Endothelial cell of umbilical vein (primary cell): ENCODE measurements at regions not wholly inside any gene's neighbourhood (a gene's known extent, or its start where the extent isn't known, plus 50 kb on each side); places are given as distances from the start of the nearest gene placed in this dataset.

Experiments
- BruUV-seq: library from RNA; stranded (reverse); fragments of 400-500 nt; replicated peaks from 2 replicates; lab custom pipeline; 2021; lab: Mats Ljungman, UMichigan
- CTCF ChIA-PET: fragments of 300-600, 350-600 bp; sonication (Branson Sonifier 250); formaldehyde crosslinking; loops from one replicate; lab custom pipeline; 2021; ENCODE audit warnings: antibody characterized with exemption, inconsistent platforms; lab: Charles Lee
- POLR2A ChIA-PET: fragments of 300-600, 350-600 bp; sonication (Branson Sonifier 250); formaldehyde crosslinking; loops from one replicate; lab custom pipeline; 2021; ENCODE audit warnings: antibody characterized with exemption, inconsistent platforms; lab: Charles Lee
- DNase-seq: peaks from one replicate; pipeline ENCODE4 v3.0.0-alpha.2; 2011; ENCODE audit warnings: low read depth, low spot score
- FAIRE-seq: peaks from 2 replicates; lab custom pipeline; 2011; peaks lifted over from hg19 to GRCh38; lab: Jason Lieb, UNC
- H2AFZ ChIP-seq: 2 replicates; pipeline ENCODE4 v1.6.0; 2012; ENCODE audit warnings: low read depth, low read length, control low read depth, inconsistent platforms
- H3K27ac ChIP-seq: 2 replicates; pipeline ENCODE4 v1.5.1; 2011; ENCODE audit warnings: low read depth, mild to moderate bottlenecking, control low read depth, low read length, moderate library complexity; ENCODE audit not compliant: insufficient read depth
- H3K27me3 ChIP-seq, 2 experiments: 2 replicates each; pipeline versions ENCODE4 v1.6.0 to v1.6.1; 2011; ENCODE audit warnings: low read length in 2 of 2, mixed read lengths in 1 of 2; ENCODE audit not compliant: control insufficient read depth in 2 of 2, insufficient read depth in 2 of 2
- H3K36me3 ChIP-seq, 2 experiments: 2 replicates in 1 of 2; 3 replicates in 1 of 2; pipeline ENCODE4 v1.5.1; 2011; ENCODE audit warnings: low read length in 2 of 2, mild to moderate bottlenecking in 1 of 2, moderate library complexity in 1 of 2; ENCODE audit not compliant: control insufficient read depth in 2 of 2, insufficient read depth in 2 of 2; ENCODE audit errors: extremely low read depth in 1 of 2
- H3K4me1 ChIP-seq: 3 replicates; pipeline ENCODE4 v1.5.1; 2011; ENCODE audit warnings: mild to moderate bottlenecking, low read length; ENCODE audit not compliant: control insufficient read depth, insufficient read depth; ENCODE audit errors: extremely low read depth
- H3K4me2 ChIP-seq: 2 replicates; pipeline ENCODE4 v1.6.1; 2011; ENCODE audit warnings: low read length, control low read depth, mixed read lengths; ENCODE audit not compliant: insufficient read depth
- H3K4me3 ChIP-seq, 3 experiments: fragments of 200-600 bp in 1 of 3; sonication (generic), shearing (Covaris generic) in 1 of 3; replicated peaks in 1 of 3; 2 replicates each; pipeline ENCODE4 v1.5.1; 2011 to 2016; ENCODE audit warnings: control low read depth in 3 of 3, low read length in 3 of 3, mild to moderate bottlenecking in 2 of 3, inconsistent platforms in 1 of 3, low read depth in 1 of 3, moderate library complexity in 1 of 3; ENCODE audit not compliant: insufficient read depth in 1 of 3
- H3K79me2 ChIP-seq: 2 replicates; pipeline ENCODE4 v1.6.0; 2012; ENCODE audit warnings: low read length, inconsistent platforms; ENCODE audit not compliant: control insufficient read depth, insufficient read depth
- H3K9ac ChIP-seq: replicated peaks from 2 replicates; pipeline ENCODE3; 2011; ENCODE audit warnings: low read length, control low read depth; ENCODE audit not compliant: insufficient read depth; ENCODE audit errors: extremely low read depth
- H3K9me1 ChIP-seq: replicated peaks from 3 replicates; pipeline ENCODE4 v1.6.0; 2011; ENCODE audit warnings: mild to moderate bottlenecking, low read length; ENCODE audit not compliant: control insufficient read depth, insufficient read depth; ENCODE audit errors: extremely low read depth
- H3K9me3 ChIP-seq: replicated peaks from 2 replicates; pipeline ENCODE4 v1.5.1; 2012; ENCODE audit warnings: low read length, inconsistent platforms; ENCODE audit not compliant: control insufficient read depth, insufficient read depth
- H4K20me1 ChIP-seq: replicated peaks from 2 replicates; pipeline ENCODE3; 2011; ENCODE audit warnings: mild to moderate bottlenecking, low read length; ENCODE audit not compliant: control insufficient read depth, insufficient read depth; ENCODE audit errors: extremely low read depth
- EZH2 ChIP-seq: IDR thresholded peaks from 2 replicates; pipeline ENCODE4 v1.6.1; 2012; ENCODE audit warnings: borderline replicate concordance, low read depth, mild to moderate bottlenecking, moderate library complexity, low read length, inconsistent platforms; ENCODE audit not compliant: severe bottlenecking
- FOS ChIP-seq: IDR thresholded peaks from 2 replicates; pipeline ENCODE4 v1.6.1; 2011; ENCODE audit warnings: mild to moderate bottlenecking, low read length, moderate library complexity, borderline replicate concordance; ENCODE audit not compliant: insufficient read depth
- GATA2 ChIP-seq: IDR thresholded peaks from 2 replicates; pipeline ENCODE4 v1.7.0; 2011; ENCODE audit warnings: low read depth, mild to moderate bottlenecking, moderate library complexity, mixed read lengths, low read length; ENCODE audit not compliant: insufficient read length, insufficient read depth
- JUN ChIP-seq: IDR thresholded peaks from 2 replicates; pipeline ENCODE4 v1.6.1; 2011; ENCODE audit warnings: borderline replicate concordance, low read depth; ENCODE audit not compliant: insufficient read length, insufficient read depth
- MYC ChIP-seq: IDR thresholded peaks from one replicate; pipeline ENCODE4 v1.6.1; 2011; ENCODE audit warnings: mild to moderate bottlenecking, low read depth, low read length
- POLR2A ChIP-seq: IDR thresholded peaks from 2 replicates; pipeline ENCODE4 v1.6.1; 2012; ENCODE audit warnings: low read depth, mild to moderate bottlenecking, control low read depth, low read length
- POLR2AphosphoS5 ChIP-seq: IDR thresholded peaks from 2 replicates; pipeline ENCODE4 v1.6.1; 2012; ENCODE audit warnings: low read depth, mild to moderate bottlenecking, control low read depth, low read length, moderate library complexity; ENCODE audit not compliant: insufficient read depth
- dilution Hi-C: fragments of 300-500 bp; cut with MboI; formaldehyde crosslinking; loops from one replicate; pipeline ENCODE4 v1.15.0; 2019; ENCODE audit warnings: low sequenced_read_pairs; ENCODE audit not compliant: extremely low pct_ligation_motif_present
- intact Hi-C: fragments of 100-400 bp; cut with micrococcal nuclease; formaldehyde crosslinking; loops from one replicate; pipeline ENCODE4 v1.10.0; 2022
- TF ChIP-seq, protein P1 (sequence below), 2 donors: IDR thresholded peaks; 1 replicate in 1 of 2; 2 replicates in 1 of 2; pipeline ENCODE4 v1.5.1; 2011; ENCODE audit warnings: low read length in 2 of 2, mild to moderate bottlenecking in 2 of 2, moderate library complexity in 2 of 2, control low read depth in 1 of 2, inconsistent platforms in 1 of 2, low read depth in 1 of 2; ENCODE audit not compliant: insufficient read depth in 1 of 2; ENCODE audit errors: extremely low read depth in 1 of 2
- TF ChIP-seq, protein P2 (sequence below): IDR thresholded peaks from 2 replicates; pipeline ENCODE4 v1.6.1; 2011; ENCODE audit not compliant: insufficient read depth, insufficient read length

DNA sequence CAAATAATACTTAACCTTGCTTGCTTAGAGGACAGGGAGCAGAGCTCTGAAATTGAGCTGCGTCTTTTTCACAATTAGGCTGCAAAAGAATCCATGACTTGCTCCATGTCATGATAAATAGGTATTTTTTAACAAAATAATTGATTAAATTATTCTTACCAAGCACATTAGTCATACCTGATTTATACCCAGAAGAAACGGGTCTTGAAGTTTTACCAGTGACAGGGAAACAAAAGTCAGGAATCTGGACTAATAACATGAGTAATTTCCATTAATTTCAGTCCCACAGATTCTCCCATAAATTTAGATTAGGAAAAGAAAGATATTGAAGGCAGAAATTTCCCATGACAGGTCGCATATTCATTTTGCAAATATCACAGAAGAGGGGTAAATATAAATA, 85.0 kb upstream of the BMP5 start:
- no peak for DNase-seq
- Histone ChIP-seq H3K79me2 (no peaks in the 10 kb centered on the region), H3K27me3 (no peaks in the 10 kb centered on the region), H3K9ac (no peak overlapping the region), H4K20me1 (no peaks in the 10 kb centered on the region), H3K27ac (no peak overlapping the region), H3K4me2 (no peak overlapping the region), H3K9me1 (no peaks in the 10 kb centered on the region), H3K4me3 (no peak overlapping the region), H3K36me3 (no peaks in the 10 kb centered on the region), H2AFZ (no peak overlapping the region), H3K9me3 (no peaks in the 10 kb centered on the region), H3K4me1 (no peaks in the 10 kb centered on the region)
- FAIRE-seq = no peak
- no TSS peak for BruUV-seq
- TF ChIP-seq FOS = no peak
- no peak for TF ChIP-seq JUN
- TF ChIP-seq, protein P1, sequence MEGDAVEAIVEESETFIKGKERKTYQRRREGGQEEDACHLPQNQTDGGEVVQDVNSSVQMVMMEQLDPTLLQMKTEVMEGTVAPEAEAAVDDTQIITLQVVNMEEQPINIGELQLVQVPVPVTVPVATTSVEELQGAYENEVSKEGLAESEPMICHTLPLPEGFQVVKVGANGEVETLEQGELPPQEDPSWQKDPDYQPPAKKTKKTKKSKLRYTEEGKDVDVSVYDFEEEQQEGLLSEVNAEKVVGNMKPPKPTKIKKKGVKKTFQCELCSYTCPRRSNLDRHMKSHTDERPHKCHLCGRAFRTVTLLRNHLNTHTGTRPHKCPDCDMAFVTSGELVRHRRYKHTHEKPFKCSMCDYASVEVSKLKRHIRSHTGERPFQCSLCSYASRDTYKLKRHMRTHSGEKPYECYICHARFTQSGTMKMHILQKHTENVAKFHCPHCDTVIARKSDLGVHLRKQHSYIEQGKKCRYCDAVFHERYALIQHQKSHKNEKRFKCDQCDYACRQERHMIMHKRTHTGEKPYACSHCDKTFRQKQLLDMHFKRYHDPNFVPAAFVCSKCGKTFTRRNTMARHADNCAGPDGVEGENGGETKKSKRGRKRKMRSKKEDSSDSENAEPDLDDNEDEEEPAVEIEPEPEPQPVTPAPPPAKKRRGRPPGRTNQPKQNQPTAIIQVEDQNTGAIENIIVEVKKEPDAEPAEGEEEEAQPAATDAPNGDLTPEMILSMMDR (IDR thresholded peaks at IDR 0.05; ENCODE audit: extremely low read depth in 1 of 2, insufficient read depth in 1 of 2, low read depth in 1 of 2, low read length in 2 of 2) = no peak
- TF ChIP-seq EZH2 = no peak
- TF ChIP-seq GATA2 = no peak
- no peak for TF ChIP-seq POLR2A
- no peak for TF ChIP-seq POLR2AphosphoS5
- TF ChIP-seq, protein P2, sequence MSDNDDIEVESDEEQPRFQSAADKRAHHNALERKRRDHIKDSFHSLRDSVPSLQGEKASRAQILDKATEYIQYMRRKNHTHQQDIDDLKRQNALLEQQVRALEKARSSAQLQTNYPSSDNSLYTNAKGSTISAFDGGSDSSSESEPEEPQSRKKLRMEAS = no peak
- no peak for TF ChIP-seq MYC
- CTCF ChIA-PET = interaction anchor here (1.4 to 1.5 kb wide), 2 partner anchors 9 to 343 kb away, joined by 4 read pairs; no protein-coding TSS in a partner anchor
- intact Hi-C loops = no loop called here
- POLR2A ChIA-PET = no interaction called here
- dilution Hi-C loops = no loop called here
